IMR-90 (cell line): ENCODE measurements at regions not wholly inside any gene's neighbourhood (a gene's known extent, or its start where the extent isn't known, plus 50 kb on each side); places are given as distances from the start of the nearest gene placed in this dataset.

Experiments
- ATAC-seq: fragments of 200-7000 bp; cut with Tn5 transposase; 2 replicates; pipeline ENCODE4 v1.9.1; 2020; ENCODE audit warnings: low read depth, mild to moderate bottlenecking, moderate library complexity
- BruUV-seq: library from RNA; stranded (reverse); fragments of 400-500 nt; replicated peaks from 2 replicates; lab custom pipeline; 2021; lab: Mats Ljungman, UMichigan
- CTCF ChIA-PET: fragments of 300-600 bp; formaldehyde crosslinking; extraction: SDS; loops from one replicate; lab custom pipeline; 2021; ENCODE audit warnings: antibody characterized with exemption; lab: Yijun Ruan, JAX
- POLR2A ChIA-PET: fragments of 300-600 bp; sonication (Branson Sonifier 250); formaldehyde crosslinking; loops from one replicate; lab custom pipeline; 2022; ENCODE audit warnings: antibody characterized with exemption; ENCODE audit not compliant: unreplicated experiment; lab: Charles Lee
- DNase-seq: peaks from one replicate; pipeline ENCODE4 v3.0.0; 2013
- H2AFZ ChIP-seq: replicated peaks from 2 replicates; pipeline ENCODE3; 2013; ENCODE audit warnings: low read length, mild to moderate bottlenecking; ENCODE audit not compliant: poor library complexity
- H2AK5ac ChIP-seq: 2 replicates; pipeline ENCODE4 v1.6.1; 2013; ENCODE audit warnings: low read depth, low read length, inconsistent platforms
- H2AK9ac ChIP-seq: replicated peaks from 2 replicates; pipeline ENCODE3; 2013; ENCODE audit warnings: mild to moderate bottlenecking, low read depth, low read length, moderate library complexity; ENCODE audit not compliant: poor library complexity
- H2BK120ac ChIP-seq: 2 replicates; pipeline ENCODE4 v1.6.1; 2013; ENCODE audit warnings: low read depth, low read length, inconsistent platforms
- H2BK15ac ChIP-seq: 3 replicates; pipeline ENCODE4 v1.6.1; 2013; ENCODE audit warnings: low read depth, low read length, inconsistent platforms
- H2BK20ac ChIP-seq: 2 replicates; pipeline ENCODE4 v1.6.1; 2013; ENCODE audit warnings: low read depth, mild to moderate bottlenecking, inconsistent platforms, low read length, moderate library complexity
- H2BK5ac ChIP-seq: 2 replicates; pipeline ENCODE4 v1.6.1; 2013; ENCODE audit warnings: mild to moderate bottlenecking, low read depth, low read length, inconsistent platforms; ENCODE audit not compliant: poor library complexity, severe bottlenecking
- H3K14ac ChIP-seq: replicated peaks from 2 replicates; pipeline ENCODE4 v1.6.1; 2013; ENCODE audit warnings: low read depth, low read length, inconsistent platforms
- H3K18ac ChIP-seq: 2 replicates; pipeline ENCODE4 v1.6.1; 2013; ENCODE audit warnings: low read depth, low read length, control low read depth
- H3K23ac ChIP-seq: 2 replicates; pipeline ENCODE4 v1.6.1; 2013; ENCODE audit warnings: low read depth, low read length, inconsistent platforms
- H3K27ac ChIP-seq: 2 replicates; pipeline ENCODE4 v1.5.1; 2013; ENCODE audit warnings: mild to moderate bottlenecking, control low read depth, low read length; ENCODE audit not compliant: insufficient read depth
- H3K27me3 ChIP-seq: 2 replicates; pipeline ENCODE4 v1.6.1; 2013; ENCODE audit warnings: low read length; ENCODE audit not compliant: control insufficient read depth, insufficient read depth
- H3K36me3 ChIP-seq: 2 replicates; pipeline ENCODE4 v1.6.1; 2013; ENCODE audit warnings: low read length, mixed read lengths; ENCODE audit not compliant: control insufficient read depth, insufficient read depth
- H3K4ac ChIP-seq: 2 replicates; pipeline ENCODE4 v1.6.1; 2013; ENCODE audit warnings: low read depth, low read length, inconsistent platforms
- H3K4me1 ChIP-seq: 2 replicates; pipeline ENCODE4 v1.6.1; 2013; ENCODE audit warnings: low read length, mixed read lengths; ENCODE audit not compliant: control insufficient read depth, insufficient read depth
- H3K4me2 ChIP-seq: 2 replicates; pipeline ENCODE4 v1.6.1; 2013; ENCODE audit warnings: low read depth, mild to moderate bottlenecking, control low read depth, low read length, moderate library complexity
- H3K4me3 ChIP-seq: 2 replicates; pipeline ENCODE4 v1.5.1; 2013; ENCODE audit warnings: low read depth, mild to moderate bottlenecking, control low read depth, low read length, moderate library complexity; ENCODE audit not compliant: insufficient read depth
- H3K56ac ChIP-seq: 2 replicates; pipeline ENCODE4 v1.6.1; 2013; ENCODE audit warnings: low read length, inconsistent platforms; ENCODE audit not compliant: insufficient read depth; ENCODE audit errors: extremely low read depth
- H3K79me1 ChIP-seq, 2 experiments: 2 replicates each; pipeline ENCODE4 v1.6.1; 2013; ENCODE audit warnings: low read length in 2 of 2, inconsistent platforms in 1 of 2, low read depth in 1 of 2
- H3K9ac ChIP-seq: 2 replicates; pipeline ENCODE4 v1.6.1; 2013; ENCODE audit warnings: low read depth, low read length, control low read depth
- H3K9me1 ChIP-seq: 2 replicates; pipeline ENCODE4 v1.6.1; 2013; ENCODE audit warnings: low read length, inconsistent platforms; ENCODE audit not compliant: insufficient read depth
- H3K9me3 ChIP-seq: 2 replicates; pipeline ENCODE4 v1.6.1; 2013; ENCODE audit warnings: low read length; ENCODE audit not compliant: control insufficient read depth, insufficient read depth
- H4K20me1 ChIP-seq: 2 replicates; pipeline ENCODE4 v1.6.1; 2013; ENCODE audit warnings: low read length, inconsistent platforms; ENCODE audit not compliant: insufficient read depth
- H4K5ac ChIP-seq: 2 replicates; pipeline ENCODE4 v1.6.1; 2013; ENCODE audit warnings: mild to moderate bottlenecking, low read depth, low read length, control low read depth
- H4K8ac ChIP-seq, 2 experiments: 2 replicates each; pipeline ENCODE4 v1.6.1; 2013; ENCODE audit warnings: low read depth in 2 of 2, low read length in 2 of 2, control low read depth in 1 of 2, inconsistent platforms in 1 of 2
- H4K91ac ChIP-seq: 2 replicates; pipeline ENCODE4 v1.6.1; 2013; ENCODE audit warnings: low read depth, low read length, inconsistent platforms; ENCODE audit not compliant: insufficient read depth
- BHLHE40 ChIP-seq: fragments of 150-350 bp; IDR thresholded peaks from 2 replicates; pipeline ENCODE4 v1.6.1; 2016; ENCODE audit warnings: mild to moderate bottlenecking, low read depth, low read length
- CEBPB ChIP-seq: IDR thresholded peaks from 2 replicates; pipeline ENCODE4 v1.6.1; 2012; ENCODE audit warnings: low read depth, low read length, improper control_type of control experiment
- CHD1 ChIP-seq: IDR thresholded peaks from 2 replicates; pipeline ENCODE4 v1.6.1; 2012; ENCODE audit warnings: low read depth, low read length, improper control_type of control experiment
- CTCF ChIP-seq: conservative IDR thresholded peaks from 2 replicates; pipeline ENCODE4 v1.5.1; 2012; ENCODE audit warnings: mild to moderate bottlenecking, low read depth, low read length, improper control_type of control experiment
- FOS ChIP-seq: fragments of 150-350 bp; IDR thresholded peaks from 2 replicates; pipeline ENCODE4 v1.6.1; 2016; ENCODE audit warnings: low read depth, low read length
- MAFK ChIP-seq: IDR thresholded peaks from 2 replicates; pipeline ENCODE4 v1.6.1; 2012; ENCODE audit warnings: low read depth, low read length, improper control_type of control experiment
- MAZ ChIP-seq: IDR thresholded peaks from 2 replicates; pipeline ENCODE4 v1.6.1; 2012; ENCODE audit warnings: low read depth, mild to moderate bottlenecking, low read length, improper control_type of control experiment, moderate library complexity, borderline replicate concordance
- MXI1 ChIP-seq: IDR thresholded peaks from 2 replicates; pipeline ENCODE4 v1.6.1; 2012; ENCODE audit warnings: low read depth, mild to moderate bottlenecking, low read length, moderate library complexity, borderline replicate concordance
- NFE2L2 ChIP-seq: fragments of 150-350 bp; IDR thresholded peaks from 2 replicates; pipeline ENCODE4 v1.6.1; 2016; ENCODE audit warnings: low read depth, mild to moderate bottlenecking, low read length
- POLR2A ChIP-seq: IDR thresholded peaks from 2 replicates; pipeline ENCODE4 v1.6.1; 2012; ENCODE audit warnings: mild to moderate bottlenecking, low read depth, low read length
- RAD21 ChIP-seq: IDR thresholded peaks from 2 replicates; pipeline ENCODE4 v1.6.1; 2012; ENCODE audit warnings: low read length, improper control_type of control experiment
- RCOR1 ChIP-seq: IDR thresholded peaks from 2 replicates; pipeline ENCODE4 v1.6.1; 2012; ENCODE audit warnings: mild to moderate bottlenecking, low read length, improper control_type of control experiment; ENCODE audit not compliant: insufficient replicate concordance
- RFX5 ChIP-seq: IDR thresholded peaks from 2 replicates; pipeline ENCODE4 v1.8.0; 2012; ENCODE audit warnings: low read depth, mild to moderate bottlenecking, low read length, moderate library complexity
- SMC3 ChIP-seq: fragments of 150-350 bp; IDR thresholded peaks from 2 replicates; pipeline ENCODE4 v1.6.1; 2016; ENCODE audit warnings: low read depth, mild to moderate bottlenecking, antibody characterized with exemption, low read length, moderate library complexity
- USF2 ChIP-seq: fragments of 150-350 bp; IDR thresholded peaks from 2 replicates; pipeline ENCODE4 v1.6.1; 2017; ENCODE audit warnings: mild to moderate bottlenecking, antibody characterized with exemption, low read length, low read depth
- WGBS, 2 experiments: methylation state at CpG; one replicate each; pipeline versions ENCODE4 v1.1.5 to v1.1.7; 2013; ENCODE audit warnings: missing lambda C conversion rate in 2 of 2; ENCODE audit not compliant: insufficient read length in 1 of 2; ENCODE audit errors: extremely low coverage in 2 of 2; 5-methylcytosine and 5-hydroxymethylcytosine counted together
- dilution Hi-C: fragments of 300-500 bp; cut with HindIII; formaldehyde crosslinking; loops from one replicate; pipeline ENCODE4 v1.14.3; 2018; ENCODE audit warnings: low sequenced_read_pairs; ENCODE audit not compliant: unreplicated experiment
- in situ Hi-C: fragments of 300-500 bp; cut with MboI; formaldehyde crosslinking; loops from 3 replicates; pipeline ENCODE4 v1.14.3; 2019; ENCODE audit warnings: low sequenced_read_pairs, inconsistent platforms, mixed read lengths
- intact Hi-C: fragments of 100-400 bp; cut with micrococcal nuclease; formaldehyde crosslinking; loops from 2 replicates; pipeline ENCODE4 v1.10.0; 2022
- TF ChIP-seq, protein P1 (sequence below): fragments of 150-350 bp; IDR thresholded peaks from 2 replicates; pipeline ENCODE4 v1.6.1; 2016; ENCODE audit warnings: low read depth, mild to moderate bottlenecking, low read length, moderate library complexity, borderline replicate concordance

- Histone ChIP-seq H2AK5ac (no peak overlapping the region), H3K4me3 (no peak overlapping the region), H2AFZ (no peak overlapping the region), H4K20me1 (no peaks in the 10 kb centered on the region), H3K9me3 (peaks cover 5% of the 10 kb centered on the region), H3K4me1 (no peaks in the 10 kb centered on the region), H3K56ac (no peak overlapping the region), H2BK15ac (no peak overlapping the region), H3K23ac (no peak overlapping the region), H4K91ac (no peak overlapping the region), H2BK20ac (no peak overlapping the region), H3K27ac (no peak overlapping the region), H3K36me3 (no peaks in the 10 kb centered on the region), H4K5ac (no peak overlapping the region), H3K4ac (no peak overlapping the region), H2BK120ac (no peak overlapping the region), H2BK5ac (no peak overlapping the region), H3K79me1 (no peaks in the 10 kb centered on the region), H3K9ac (no peak overlapping the region), H3K27me3 (no peaks in the 10 kb centered on the region), H4K8ac (no peak overlapping the region), H3K14ac (no peak overlapping the region), H3K18ac (no peak overlapping the region), H3K4me2 (no peak overlapping the region), H3K9me1 (no peaks in the 10 kb centered on the region), H2AK9ac (no peak overlapping the region)
- CTCF ChIA-PET, result no interaction called here
- intact Hi-C loops (no loop called here), dilution Hi-C loops (no loop called here), in situ Hi-C loops (no loop called here)
- TF ChIP-seq MAFK, result no peak
- TF ChIP-seq, protein P1, sequence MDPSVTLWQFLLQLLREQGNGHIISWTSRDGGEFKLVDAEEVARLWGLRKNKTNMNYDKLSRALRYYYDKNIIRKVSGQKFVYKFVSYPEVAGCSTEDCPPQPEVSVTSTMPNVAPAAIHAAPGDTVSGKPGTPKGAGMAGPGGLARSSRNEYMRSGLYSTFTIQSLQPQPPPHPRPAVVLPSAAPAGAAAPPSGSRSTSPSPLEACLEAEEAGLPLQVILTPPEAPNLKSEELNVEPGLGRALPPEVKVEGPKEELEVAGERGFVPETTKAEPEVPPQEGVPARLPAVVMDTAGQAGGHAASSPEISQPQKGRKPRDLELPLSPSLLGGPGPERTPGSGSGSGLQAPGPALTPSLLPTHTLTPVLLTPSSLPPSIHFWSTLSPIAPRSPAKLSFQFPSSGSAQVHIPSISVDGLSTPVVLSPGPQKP, result no peak
- no peak for TF ChIP-seq MXI1
- no peak for TF ChIP-seq CHD1
- TF ChIP-seq FOS, result no peak
- TF ChIP-seq RCOR1, result no peak
- TF ChIP-seq RFX5, result no peak
- TF ChIP-seq SMC3, result no peak
- TF ChIP-seq CEBPB, result no peak
- no peak for TF ChIP-seq USF2
- no peak for TF ChIP-seq BHLHE40
- no peak for TF ChIP-seq NFE2L2
- TF ChIP-seq MAZ, result no peak
- TF ChIP-seq CTCF, result no peak
- TF ChIP-seq POLR2A, result no peak
- no peak for TF ChIP-seq RAD21
- DNase-seq, result no peak
- WGBS, 2 experiments, result no CpG with 5 or more reads among the region's 2 CpGs
- POLR2A ChIA-PET, result no interaction called here
- no peak for ATAC-seq
- no TSS peak for BruUV-seq
Measured at GRCh38 chr2:57126410-57126809, 920.2 kb upstream of the VRK2 start.
